ENCODE measurements at regions not wholly inside any gene's neighbourhood (a gene's known extent, or its start where the extent isn't known, plus 50 kb on each side); places are given as distances from the start of the nearest gene placed in this dataset.

- TF ChIP-seq REST (IDR thresholded peaks at IDR 0.05) (no peak), USF2 (IDR thresholded peaks at IDR 0.05) (no peak)
Measured at GRCh38 chr7:41420421-41420820, 282.5 kb downstream of the INHBA start (continued).

- H3K4me2 ChIP-seq: no peak overlapping the region
- no peaks in the 10 kb centered on the region for H3K4me1 ChIP-seq
- TF ChIP-seq HOXB13 (CRISPR knock-in tag; IDR thresholded peaks at IDR 0.05; ENCODE audit: low read depth) (no peak), PBX3 (IDR thresholded peaks at IDR 0.05) (no peak), ZFP36 (IDR thresholded peaks at IDR 0.05; ENCODE audit: borderline replicate concordance, partially characterized antibody) (no peak), CBX8 (IDR thresholded peaks at IDR 0.05) (no peak), KDM5A (IDR thresholded peaks at IDR 0.05) (no peak), CBX2 (IDR thresholded peaks at IDR 0.05; ENCODE audit: borderline replicate concordance, low read depth) (no peak), FOXS1 (CRISPR knock-in tag; IDR thresholded peaks at IDR 0.05) (no peak), ZSCAN20 (CRISPR knock-in tag; IDR thresholded peaks at IDR 0.05) (no peak), MAFK (IDR thresholded peaks at IDR 0.05; ENCODE audit: partially characterized antibody) (no peak), ZNF302 (CRISPR knock-in tag; IDR thresholded peaks at IDR 0.05) (no peak)
- no peak overlapping the region for H3K27ac ChIP-seq
- H3K4me3 ChIP-seq: no peak overlapping the region
- no peak for ATAC-seq
- WGBS (ENCODE audit: missing lambda C conversion rate): 5% methylated on average over 3 of the region's 3 CpGs
- peaks cover 8% of the 10 kb centered on the region; the same call in 1 of the 3 replicates for H3K9me3 ChIP-seq
- ChIA-PET CTCF (no interaction called here), POLR2A (no interaction called here)
- DNase-seq (ENCODE audit: low read depth in 1 of 2, low spot score in 1 of 2): no peak
- FAIRE-seq: no peak
Measured at GRCh38 chr7:41418337-41418736, 284.6 kb downstream of the INHBA start.

GRCh38 chr7:41416208-41416595 is 286.7 kb downstream of the INHBA start:
- TF ChIP-seq E2F6 (IDR thresholded peaks at IDR 0.05; ENCODE audit: borderline replicate concordance, low read depth) (no peak), EHF (CRISPR knock-in tag; IDR thresholded peaks at IDR 0.05) (no peak), ATOH8 (CRISPR knock-in tag; IDR thresholded peaks at IDR 0.05; ENCODE audit: low read depth) (no peak), FOSL2 (IDR thresholded peaks at IDR 0.05) (no peak), FOSL2 (CRISPR knock-in tag; IDR thresholded peaks at IDR 0.05) (no peak), REST (IDR thresholded peaks at IDR 0.05) (no peak), ESRRA (IDR thresholded peaks at IDR 0.05; ENCODE audit: borderline replicate concordance, low read length) (no peak), TFCP2L1 (CRISPR knock-in tag; IDR thresholded peaks at IDR 0.05) (no peak), USF2 (IDR thresholded peaks at IDR 0.05) (no peak), HES2 (IDR thresholded peaks at IDR 0.05) (no peak), SMC3 (IDR thresholded peaks at IDR 0.05) (no peak), HDAC2 (IDR thresholded peaks at IDR 0.05) (no peak), TP53 (CRISPR knock-in tag; IDR thresholded peaks at IDR 0.05) (no peak), FOSB (CRISPR knock-in tag; IDR thresholded peaks at IDR 0.05) (no peak), ZFP36 (IDR thresholded peaks at IDR 0.05; ENCODE audit: borderline replicate concordance, partially characterized antibody) (no peak), CBX8 (IDR thresholded peaks at IDR 0.05) (no peak), NPAS2 (CRISPR knock-in tag; IDR thresholded peaks at IDR 0.05; ENCODE audit: borderline replicate concordance) (no peak)
- ATAC-seq: no peak
- WGBS (ENCODE audit: missing lambda C conversion rate): 5% methylated on average over 3 of the region's 3 CpGs
- no peak overlapping the region for H3K4me3 ChIP-seq
- ChIA-PET CTCF (no interaction called here), POLR2A (no interaction called here)
- H3K9me3 ChIP-seq: peaks cover 8% of the 10 kb centered on the region; the same call in 1 of the 3 replicates
- no peak overlapping the region for H3K27ac ChIP-seq
- no peak overlapping the region for H3K4me2 ChIP-seq
- FAIRE-seq: no peak
- no peaks in the 10 kb centered on the region for H3K4me1 ChIP-seq
- DNase-seq (ENCODE audit: low read depth in 1 of 2, low spot score in 1 of 2): no peak

All from A549 (cell line).